ENCODE measurements at regions not wholly inside any gene's neighbourhood (a gene's known extent, or its start where the extent isn't known, plus 50 kb on each side); places are given as distances from the start of the nearest gene placed in this dataset.

GRCh38 chrX:46404774-46405173 is 140.4 kb downstream of the ZNF674 start:
- no peak for TF ChIP-seq CTCF (optimal IDR thresholded peaks at IDR 0.05 in 1 of 3, IDR thresholded peaks at IDR 0.05 in 1 of 3, conservative IDR thresholded peaks at IDR 0.05 in 1 of 3; ENCODE audit: extremely low read depth in 1 of 3, insufficient read depth in 2 of 3, low read length in 3 of 3)
- TF ChIP-seq EZH2 (IDR thresholded peaks at IDR 0.05; ENCODE audit: low read length), result no peak
